Right cardiac atrium (tissue), 5 donors: ENCODE measurements at regions not wholly inside any gene's neighbourhood (a gene's known extent, or its start where the extent isn't known, plus 50 kb on each side); places are given as distances from the start of the nearest gene placed in this dataset.

Experiments used
- ATAC-seq, 2 donors: fragments of 200-7000 bp; cut with Tn5 transposase; one replicate each; pipeline versions ENCODE4 v1.8.0 to v1.9.1; 2020; ENCODE audit warnings: moderate library complexity in 2 of 2, mild to moderate bottlenecking in 1 of 2
- DNase-seq, 3 donors: peaks; one replicate each; pipeline ENCODE4 v3.0.0-alpha.2; 2020
- H3K27ac ChIP-seq: one replicate; pipeline ENCODE4 v1.5.1; 2013; ENCODE audit warnings: mild to moderate bottlenecking, low read length, control low read depth, moderate library complexity
- H3K27me3 ChIP-seq: one replicate; pipeline ENCODE4 v1.6.1; 2013; ENCODE audit not compliant: control insufficient read depth, insufficient read depth
- H3K4me1 ChIP-seq: one replicate; pipeline ENCODE4 v1.6.1; 2013; ENCODE audit warnings: low read length; ENCODE audit not compliant: control insufficient read depth, insufficient read depth
- H3K4me3 ChIP-seq: one replicate; pipeline ENCODE4 v1.5.1; 2013; ENCODE audit warnings: low read length, control low read depth
- H3K9me3 ChIP-seq: one replicate; pipeline ENCODE4 v1.6.1; 2013; ENCODE audit warnings: low read length; ENCODE audit not compliant: control insufficient read depth
- WGBS: extraction: QIAGEN DNeasy Blood & Tissue Kit; methylation state at CpG from one replicate; pipeline ENCODE4 v1.1.7; 2013; 5-methylcytosine and 5-hydroxymethylcytosine counted together
- intact Hi-C, 4 donors: fragments of 100-400 bp; cut with DNase I; formaldehyde crosslinking; loops; one replicate each; pipeline versions ENCODE4 v1.11.0 to v1.14.0; 2022 to 2023
- donor health status: healthy with polysubstance abuse.
- donor health status: DM: no; HTN: yes; CAD: no.
- donor health status: DM: no; HTN: no; CAD: no.
- donor health status: DM: no; HTN: yes; CAD: no; lungs with severe emphysema.
- donor health status: DM: yes; HTN: yes; CAD: no.

DNA sequence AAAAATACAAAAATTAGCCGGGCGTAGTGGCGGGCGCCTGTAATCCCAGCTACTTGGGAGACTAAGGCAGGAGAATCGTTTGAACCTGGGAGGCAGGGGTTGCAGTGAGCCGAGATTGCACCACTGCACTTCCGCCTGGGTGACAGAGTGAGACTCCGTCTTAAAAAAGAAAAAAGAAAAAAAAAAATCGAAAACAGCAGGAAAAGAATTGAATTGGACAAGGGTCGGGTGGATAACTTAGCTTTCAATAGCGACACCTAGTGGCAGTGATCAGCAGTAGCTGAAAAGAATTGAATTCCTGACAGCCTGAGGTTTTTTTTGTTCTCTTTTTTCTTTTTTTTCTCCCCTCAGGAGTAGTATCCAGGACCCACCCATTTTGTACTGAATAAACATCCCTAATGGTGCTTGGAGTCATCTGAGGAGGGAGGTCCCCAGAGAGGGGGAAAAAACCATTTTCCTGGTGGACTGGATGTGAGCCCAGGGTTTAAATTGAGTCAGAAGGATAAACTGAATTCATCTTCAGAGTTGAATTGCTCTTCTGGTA lies 55.1 kb downstream of the CYCS start:
- intact Hi-C loops, result loop anchor here (2.0 to 10.0 kb wide), 5 partner anchors 85 to 253 kb away; partner anchors contain the start of gene OSBPL3 (in 2 of the 4)
- H3K27me3 ChIP-seq, result no peaks in the 10 kb centered on the region
- ATAC-seq, result peak; percentile 67 to 84
- H3K4me1 ChIP-seq, result peaks cover 3% of the 10 kb centered on the region
- no peak overlapping the region for H3K4me3 ChIP-seq
- H3K27ac ChIP-seq, result no peak overlapping the region
- no peaks in the 10 kb centered on the region for H3K9me3 ChIP-seq
- 19% methylated on average over 11 of the region's 11 CpGs for WGBS
- DNase-seq, result peak in 2 of 3 donors; percentile 37 to 54

DNA sequence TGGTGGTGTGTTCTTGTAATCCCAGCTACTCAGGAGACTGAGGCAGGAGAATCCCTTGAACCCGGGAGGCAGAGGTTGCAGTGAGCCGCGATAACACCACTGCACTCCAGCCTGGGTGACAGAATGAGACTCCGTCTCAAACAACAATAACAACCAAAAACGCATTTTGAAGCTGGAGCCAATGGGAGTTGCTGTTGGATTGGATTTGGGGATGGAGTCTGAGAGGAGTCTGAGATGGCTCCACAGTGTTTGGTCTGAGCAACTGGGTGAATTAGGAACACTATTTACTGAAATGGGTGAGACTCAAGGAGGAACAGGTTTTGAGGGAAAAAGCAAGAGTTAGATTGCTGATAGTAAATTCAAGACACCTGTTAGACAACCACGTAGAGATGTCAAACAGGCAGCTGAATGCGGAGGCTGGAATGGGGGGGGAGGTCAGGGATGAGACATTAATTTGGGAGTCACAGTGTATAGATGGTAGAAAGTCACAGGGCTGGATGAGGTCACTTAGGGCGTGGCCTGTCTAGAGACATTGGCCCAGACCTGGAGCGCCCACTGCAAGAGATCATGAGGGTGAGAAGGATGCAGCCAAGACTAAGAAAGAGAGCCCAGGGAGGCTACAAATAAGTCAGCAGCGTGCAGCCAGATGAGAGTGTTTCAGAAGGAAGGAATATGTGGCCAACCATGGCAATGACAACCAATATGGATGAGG lies 56.4 kb downstream of the CYCS start:
- Histone ChIP-seq H3K9me3 (no peaks in the 10 kb centered on the region), H3K4me3 (no peak overlapping the region), H3K27me3 (no peaks in the 10 kb centered on the region), H3K4me1 (peaks cover 3% of the 10 kb centered on the region), H3K27ac (no peak overlapping the region)
- intact Hi-C loops, result loop anchor here in 3 of 4 donors (5.0 to 10.0 kb wide), 3 partner anchors 84 to 251 kb away; partner anchors contain the start of gene OSBPL3 (in 2 of the 3)
- peak; percentile 39 to 44 for ATAC-seq
- 64% methylated on average over 10 of the region's 10 CpGs for WGBS
- DNase-seq, result peak in 1 of 3 donors; percentile 54

DNA sequence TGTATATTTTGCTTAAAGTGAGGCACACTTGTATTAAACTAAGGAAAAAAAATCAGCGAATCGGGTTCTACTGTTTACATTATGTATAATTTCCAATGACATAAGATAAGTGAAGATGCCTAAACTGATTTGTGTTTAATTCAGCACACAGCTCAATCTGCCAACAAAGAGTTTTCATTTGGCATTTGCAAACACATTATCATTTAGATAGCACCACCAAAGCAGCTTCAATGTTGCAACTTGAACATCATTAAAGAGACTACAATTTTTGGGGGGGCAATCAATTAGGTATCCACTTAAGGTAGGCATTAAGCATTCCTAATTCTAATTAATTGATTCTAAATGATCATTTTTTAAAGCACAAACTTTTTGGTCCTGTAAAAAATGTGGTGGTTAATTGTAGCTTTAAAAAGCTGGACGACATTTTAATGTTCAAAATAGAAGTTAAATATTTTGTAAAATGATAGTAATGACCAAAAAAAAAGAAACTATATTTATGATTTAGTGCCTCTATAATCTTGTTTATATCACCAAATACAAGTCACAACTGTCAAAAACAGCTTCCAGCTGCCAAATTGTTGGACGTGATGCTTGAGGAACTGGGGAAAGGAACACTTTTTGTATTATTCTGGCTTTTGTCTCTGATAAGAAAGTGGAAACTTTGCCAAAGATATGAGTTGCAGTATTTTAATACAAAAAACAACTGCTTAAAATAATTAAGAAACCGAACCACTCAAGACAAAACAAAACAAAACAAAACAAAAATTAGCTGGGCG lies 57.1 kb downstream of the CYCS start:
- no peak overlapping the region for H3K27ac ChIP-seq
- no peak for ATAC-seq
- DNase-seq, result no peak
- H3K9me3 ChIP-seq, result no peaks in the 10 kb centered on the region
- intact Hi-C loops, result loop anchor here in 3 of 4 donors (5.0 to 10.0 kb wide), 3 partner anchors 83 to 251 kb away; partner anchors contain the start of gene OSBPL3 (in 2 of the 3)
- WGBS, result 44% methylated on average over 6 of the region's 6 CpGs
- no peaks in the 10 kb centered on the region for H3K27me3 ChIP-seq
- no peak overlapping the region for H3K4me3 ChIP-seq
- peaks cover 3% of the 10 kb centered on the region for H3K4me1 ChIP-seq

DNA sequence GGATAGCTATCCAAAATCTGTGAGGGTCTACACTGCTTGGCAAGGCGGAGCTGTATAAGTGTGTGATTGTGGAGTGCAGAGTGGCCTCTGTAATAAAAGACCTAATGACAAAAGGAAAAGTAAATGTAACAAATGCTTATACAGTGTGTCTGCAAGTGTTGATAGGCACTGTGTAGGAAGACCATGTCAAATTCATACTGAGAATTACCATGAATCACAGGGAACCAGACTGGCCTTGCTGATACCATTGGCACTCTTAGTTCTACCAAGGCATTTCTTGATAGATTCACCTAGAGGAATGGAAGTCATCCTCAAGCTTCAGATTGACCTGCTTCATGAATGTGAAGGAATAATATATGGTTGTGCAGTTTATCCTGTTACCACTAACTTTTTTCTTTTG lies 58.8 kb downstream of the CYCS start:
- peaks cover 3% of the 10 kb centered on the region for H3K4me1 ChIP-seq
- 92% methylated on average over 1 of the region's 1 CpG for WGBS
- no peaks in the 10 kb centered on the region for H3K9me3 ChIP-seq
- intact Hi-C loops, result loop anchor here in 3 of 4 donors (5.0 to 10.0 kb wide), 3 partner anchors 81 to 249 kb away; partner anchors contain the start of gene OSBPL3 (in 2 of the 3)
- ATAC-seq (no peak), DNase-seq (no peak)
- no peaks in the 10 kb centered on the region for H3K27me3 ChIP-seq
- no peak overlapping the region for H3K4me3 ChIP-seq
- H3K27ac ChIP-seq, result no peak overlapping the region

DNA sequence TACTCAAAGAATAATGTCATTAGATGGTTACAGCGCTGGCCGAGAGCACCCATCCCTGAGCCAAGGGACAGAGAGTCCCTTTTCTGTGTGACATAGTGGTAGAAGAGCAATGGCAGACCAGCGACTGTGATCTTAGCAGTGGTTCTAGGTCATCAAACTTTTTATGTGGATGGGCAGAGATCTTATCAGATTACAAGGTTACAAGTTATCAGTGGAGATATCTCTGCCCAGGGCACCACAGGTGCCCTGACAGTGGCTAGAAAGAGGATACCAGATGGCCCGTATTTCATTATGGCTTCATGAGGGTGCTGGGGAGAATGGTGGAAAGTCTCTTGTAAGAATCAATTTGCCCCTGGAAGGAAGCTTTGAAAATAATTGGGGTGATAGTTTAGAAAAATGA lies 62.7 kb downstream of the CYCS start:
- Histone ChIP-seq H3K27me3 (no peaks in the 10 kb centered on the region), H3K4me3 (no peak overlapping the region), H3K9me3 (no peaks in the 10 kb centered on the region), H3K4me1 (no peaks in the 10 kb centered on the region), H3K27ac (no peak overlapping the region)
- DNase-seq, result no peak
- intact Hi-C loops, result loop anchor here in 3 of 4 donors (10.0 kb wide), 2 partner anchors 78 to 168 kb away; partner anchors contain the start of gene OSBPL3 (in 2 of the 3)
- WGBS, result 86% methylated on average over 4 of the region's 4 CpGs
- ATAC-seq, result no peak

DNA sequence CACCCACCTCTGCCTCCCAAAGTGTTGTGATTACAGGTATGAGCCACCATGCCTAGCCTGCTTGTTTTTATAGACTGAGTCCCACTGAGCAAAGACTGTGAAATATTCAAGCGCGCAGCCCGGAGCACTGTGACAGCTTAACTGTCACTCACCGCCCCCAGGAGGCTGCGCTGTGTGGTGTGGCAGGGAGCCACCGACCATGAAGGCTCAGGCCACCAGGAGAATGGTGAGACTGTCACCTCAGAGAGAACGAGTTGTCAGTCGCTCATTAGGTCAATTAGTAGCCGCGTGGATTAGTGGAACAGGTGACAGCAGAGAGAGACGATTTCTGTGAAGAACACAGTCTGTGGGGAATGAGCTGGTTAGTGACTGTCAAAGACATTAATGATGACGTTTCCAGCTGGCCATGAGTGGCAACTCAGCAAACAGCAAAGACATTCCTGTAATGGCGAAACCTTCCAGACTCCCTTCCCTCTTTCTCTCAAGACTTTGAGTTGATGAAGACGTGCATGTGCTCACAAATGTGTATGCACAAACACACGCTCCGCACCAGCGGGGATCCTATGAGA lies 64.5 kb downstream of the CYCS start:
- Histone ChIP-seq H3K27me3 (no peaks in the 10 kb centered on the region), H3K27ac (no peak overlapping the region), H3K4me3 (no peak overlapping the region), H3K9me3 (no peaks in the 10 kb centered on the region), H3K4me1 (no peaks in the 10 kb centered on the region)
- WGBS, result 82% methylated on average over 17 of the region's 17 CpGs
- intact Hi-C loops, result loop anchor here in 3 of 4 donors (10.0 kb wide), 2 partner anchors 76 to 166 kb away; partner anchors contain the start of gene OSBPL3 (in 2 of the 3)
- ATAC-seq (peak in 1 of 2 donors; percentile 50), DNase-seq (no peak)

DNA sequence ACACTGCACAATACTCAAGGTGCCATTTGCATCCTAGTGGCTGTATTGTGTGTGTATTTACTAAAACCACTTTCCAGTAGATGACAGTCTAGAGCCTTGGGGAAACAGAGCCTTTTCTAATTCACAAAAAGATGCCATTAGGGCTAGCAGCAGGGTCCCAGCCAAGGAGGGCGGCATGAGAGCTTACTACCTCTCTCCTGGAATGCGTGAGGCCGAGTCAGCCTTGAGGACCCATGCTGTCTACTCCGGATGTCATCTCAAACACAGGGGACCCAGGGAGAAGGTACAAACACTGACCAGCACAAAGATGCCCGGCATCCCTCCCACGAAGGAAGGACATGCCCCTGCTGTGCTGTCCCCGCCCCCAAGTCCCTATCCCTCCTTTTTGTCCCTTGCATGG lies 65.5 kb downstream of the CYCS start:
- ATAC-seq (no peak), DNase-seq (no peak)
- 89% methylated on average over 7 of the region's 7 CpGs for WGBS
- Histone ChIP-seq H3K4me3 (no peak overlapping the region), H3K9me3 (no peaks in the 10 kb centered on the region), H3K27ac (no peak overlapping the region), H3K27me3 (no peaks in the 10 kb centered on the region), H3K4me1 (no peaks in the 10 kb centered on the region)
- intact Hi-C loops, result no loop called here

DNA sequence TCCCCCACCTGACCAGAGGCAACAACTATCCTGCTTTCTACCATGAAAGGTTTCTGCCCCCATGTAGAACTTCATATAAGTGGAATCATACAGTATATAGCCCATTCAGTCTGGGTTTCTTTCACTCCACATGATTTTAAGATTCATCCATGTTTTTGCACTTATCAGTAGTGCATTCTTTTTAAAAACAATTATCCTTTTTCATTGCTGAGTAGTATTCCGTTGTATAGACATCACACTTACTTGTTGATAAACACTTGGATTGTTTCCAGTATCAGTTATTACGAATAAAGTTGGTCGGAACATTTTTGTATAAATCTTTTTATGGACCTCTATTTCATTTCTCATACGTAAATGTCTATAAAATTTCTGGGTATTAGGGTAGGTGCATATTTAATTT lies 68.7 kb downstream of the CYCS start:
- no peak overlapping the region for H3K4me3 ChIP-seq
- H3K4me1 ChIP-seq, result no peaks in the 10 kb centered on the region
- intact Hi-C loops, result no loop called here
- H3K9me3 ChIP-seq, result no peaks in the 10 kb centered on the region
- H3K27ac ChIP-seq, result no peak overlapping the region
- DNase-seq (no peak), ATAC-seq (no peak)
- 82% methylated on average over 4 of the region's 4 CpGs for WGBS
- H3K27me3 ChIP-seq, result no peaks in the 10 kb centered on the region

DNA sequence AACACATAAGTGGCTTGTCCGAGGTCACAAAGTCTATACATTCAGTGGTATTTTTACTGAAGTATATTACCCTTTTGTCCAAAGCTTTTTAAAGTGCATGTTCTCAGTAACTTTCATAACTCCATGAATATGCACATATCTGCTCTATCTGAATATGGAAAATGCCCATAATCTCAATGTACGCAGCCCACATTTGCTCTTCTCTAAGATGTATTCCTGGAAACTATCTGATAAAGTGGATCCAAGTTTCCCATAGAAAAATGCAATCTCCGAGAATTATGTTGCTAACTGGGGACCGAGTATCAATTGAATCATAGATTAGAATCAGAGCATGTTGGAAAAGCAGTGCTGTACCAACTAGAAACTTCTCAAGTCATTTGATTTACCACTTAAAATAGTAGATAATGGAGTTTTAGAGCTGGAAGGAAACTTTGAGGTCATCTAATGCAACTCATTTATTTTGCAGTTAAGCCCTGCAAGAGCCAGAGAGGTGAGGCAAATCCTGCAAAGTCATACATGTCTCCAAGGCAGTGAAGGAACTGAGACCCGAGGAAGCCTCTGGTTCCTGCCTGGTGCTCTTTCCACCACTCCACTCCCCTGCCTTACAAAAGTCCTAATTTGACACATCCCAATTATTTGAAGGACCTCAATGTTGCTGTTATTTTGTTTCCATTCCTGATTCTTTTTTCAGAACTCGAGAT lies 69.4 kb downstream of the CYCS start:
- intact Hi-C loops, result no loop called here
- Histone ChIP-seq H3K27ac (no peak overlapping the region), H3K9me3 (no peaks in the 10 kb centered on the region), H3K4me1 (no peaks in the 10 kb centered on the region), H3K27me3 (no peaks in the 10 kb centered on the region), H3K4me3 (no peak overlapping the region)
- no peak for DNase-seq
- WGBS, result 78% methylated on average over 6 of the region's 6 CpGs
- ATAC-seq, result no peak

DNA sequence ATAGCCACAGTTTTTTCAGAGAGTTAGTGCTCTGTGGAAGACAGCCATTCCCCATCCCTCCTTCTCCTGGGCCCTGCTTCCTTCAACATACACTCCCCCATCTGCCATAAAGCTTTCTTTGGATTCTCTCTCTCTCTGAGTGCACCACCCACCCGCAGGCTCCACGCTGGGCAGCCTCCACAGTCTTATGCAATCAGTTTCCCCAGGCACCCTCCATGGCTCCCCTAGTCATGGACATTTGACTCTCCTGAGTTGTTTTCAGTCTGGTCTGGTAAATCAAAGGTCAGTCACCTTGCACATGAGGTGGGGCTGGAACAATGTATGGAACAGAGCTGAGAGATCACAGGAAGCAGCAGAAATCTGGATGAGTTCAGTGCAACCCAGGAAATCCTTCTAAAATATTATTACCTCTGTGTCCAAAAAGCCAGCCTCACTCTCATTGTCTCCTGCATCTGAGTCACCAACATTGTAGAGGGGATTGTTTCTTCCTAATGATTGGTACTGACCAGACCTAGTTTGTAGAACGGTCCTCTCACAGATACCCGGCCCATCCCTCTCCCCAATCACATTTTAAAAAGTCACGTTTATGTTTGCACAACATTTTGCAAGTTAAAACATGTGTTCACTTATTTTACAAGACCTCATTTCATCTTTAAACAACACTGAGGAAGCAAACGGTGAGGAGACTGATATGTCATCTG lies 70.1 kb downstream of the CYCS start:
- DNase-seq (no peak), ATAC-seq (no peak)
- Histone ChIP-seq H3K9me3 (no peaks in the 10 kb centered on the region), H3K4me1 (no peaks in the 10 kb centered on the region), H3K27ac (no peak overlapping the region), H3K27me3 (no peaks in the 10 kb centered on the region), H3K4me3 (no peak overlapping the region)
- WGBS, result 71% methylated on average over 6 of the region's 6 CpGs
- intact Hi-C loops, result no loop called here
